ENCODE measurements at regions not wholly inside any gene's neighbourhood (a gene's known extent, or its start where the extent isn't known, plus 50 kb on each side); places are given as distances from the start of the nearest gene placed in this dataset.

GRCh38 chr2:14960686-14961324 is 328.3 kb downstream of the LRATD1 start:
- no peak for DNase-seq (ENCODE audit: low read depth in 1 of 2, low spot score in 1 of 2)
- H3K27ac ChIP-seq (replicated peaks), result no peak overlapping the region
- no peaks in the 10 kb centered on the region for H3K27me3 ChIP-seq (ENCODE audit: insufficient read depth, poor library complexity, severe bottlenecking)
- H3K4me3 ChIP-seq (replicated peaks; ENCODE audit: insufficient read depth, low read length), result no peak overlapping the region
- no peak for TF ChIP-seq REST (IDR thresholded peaks at IDR 0.05; ENCODE audit: insufficient replicate concordance, low read depth)
- TF ChIP-seq CTCF (IDR thresholded peaks at IDR 0.05; ENCODE audit: insufficient read depth, low read length), result no peak
- no peak for TF ChIP-seq POLR2AphosphoS5 (IDR thresholded peaks at IDR 0.05; ENCODE audit: low read depth)
- no peak for TF ChIP-seq GABPA (IDR thresholded peaks at IDR 0.05; ENCODE audit: low read depth)
- no peak for TF ChIP-seq SPI1 (IDR thresholded peaks at IDR 0.05; ENCODE audit: borderline replicate concordance, low read depth)

- Histone ChIP-seq H3K27me3 (ENCODE audit: insufficient read depth, poor library complexity, severe bottlenecking) (no peaks in the 10 kb centered on the region), H3K4me3 (replicated peaks; ENCODE audit: insufficient read depth, low read length) (no peak overlapping the region), H3K27ac (replicated peaks) (no peak overlapping the region)
- DNase-seq (ENCODE audit: low read depth in 1 of 2, low spot score in 1 of 2), result no peak
- TF ChIP-seq SPI1 (IDR thresholded peaks at IDR 0.05; ENCODE audit: borderline replicate concordance, low read depth) (no peak), POLR2AphosphoS5 (IDR thresholded peaks at IDR 0.05; ENCODE audit: low read depth) (no peak), GABPA (IDR thresholded peaks at IDR 0.05; ENCODE audit: low read depth) (no peak), REST (IDR thresholded peaks at IDR 0.05; ENCODE audit: insufficient replicate concordance, low read depth) (no peak), CTCF (IDR thresholded peaks at IDR 0.05; ENCODE audit: insufficient read depth, low read length) (no peak)
Observed at GRCh38 chr2:14967729-14968128, 335.2 kb downstream of the LRATD1 start.

GRCh38 chr2:14975381-14975780 is 342.9 kb downstream of the LRATD1 start:
- Histone ChIP-seq H3K4me3 (replicated peaks; ENCODE audit: insufficient read depth, low read length) (no peak overlapping the region), H3K27ac (replicated peaks) (no peak overlapping the region), H3K27me3 (ENCODE audit: insufficient read depth, poor library complexity, severe bottlenecking) (peaks cover 4% of the 10 kb centered on the region)
- DNase-seq (ENCODE audit: low read depth in 1 of 2, low spot score in 1 of 2), result no peak
- TF ChIP-seq SPI1 (IDR thresholded peaks at IDR 0.05; ENCODE audit: borderline replicate concordance, low read depth) (no peak), POLR2AphosphoS5 (IDR thresholded peaks at IDR 0.05; ENCODE audit: low read depth) (no peak), REST (IDR thresholded peaks at IDR 0.05; ENCODE audit: insufficient replicate concordance, low read depth) (no peak), GABPA (IDR thresholded peaks at IDR 0.05; ENCODE audit: low read depth) (no peak), CTCF (IDR thresholded peaks at IDR 0.05; ENCODE audit: insufficient read depth, low read length) (no peak)

All from HL-60 (cell line).